SU-DHL-6 (cell line): ENCODE measurements at regions not wholly inside any gene's neighbourhood (a gene's known extent, or its start where the extent isn't known, plus 50 kb on each side); places are given as distances from the start of the nearest gene placed in this dataset.

Experiments
- CTCF ChIP-seq: fragments of 200-600 bp; sonication (generic); IDR thresholded peaks from one replicate; pipeline ENCODE4 v1.5.1; 2017; ENCODE audit warnings: antibody characterized with exemption, mild to moderate bottlenecking, low read length, moderate library complexity; ENCODE audit not compliant: insufficient read depth, poor library complexity, severe bottlenecking
- EZH2phosphoT487 ChIP-seq: fragments of 200-600 bp; sonication (generic), shearing (Covaris generic); conservative IDR thresholded peaks from 2 replicates; pipeline ENCODE4 v1.6.1; 2018; ENCODE audit warnings: mild to moderate bottlenecking, antibody characterized with exemption, low read length, moderate library complexity, mixed read lengths

- no peak for TF ChIP-seq CTCF
- no peak for TF ChIP-seq EZH2phosphoT487
Measured at GRCh38 chr2:120503206-120503792, 157.4 kb downstream of the INHBB start.
